ENCODE measurements at regions not wholly inside any gene's neighbourhood (a gene's known extent, or its start where the extent isn't known, plus 50 kb on each side); places are given as distances from the start of the nearest gene placed in this dataset.
"Not testable (repeated sequence)": the region's sequence is repeated elsewhere in the genome, so short reads cannot be mapped to it uniquely, and the experiment has no call there.

- no peak for TF ChIP-seq CTCF (conservative IDR thresholded peaks at IDR 0.05; ENCODE audit: control insufficient read depth, insufficient read depth, low read depth, low read length)
- DNase-seq (ENCODE audit: low read depth) = no peak
- no peak overlapping the region for H3K4me3 ChIP-seq (ENCODE audit: control insufficient read depth, low read depth, low read length)
These were observed 72.6 kb upstream of the RHOBTB1 start for GRCh38 chr10:61016630-61017029.

- no peak for DNase-seq (ENCODE audit: low read depth)
- no peak overlapping the region for H3K4me3 ChIP-seq (ENCODE audit: control insufficient read depth, low read depth, low read length)
- no peak for TF ChIP-seq CTCF (conservative IDR thresholded peaks at IDR 0.05; ENCODE audit: control insufficient read depth, insufficient read depth, low read depth, low read length)
These were observed 72.0 kb upstream of the RHOBTB1 start for GRCh38 chr10:61016007-61016406.

GRCh38 chr10:61010863-61011262 lies 66.9 kb upstream of the RHOBTB1 start:
- DNase-seq (ENCODE audit: low read depth) = no peak
- TF ChIP-seq CTCF (conservative IDR thresholded peaks at IDR 0.05; ENCODE audit: control insufficient read depth, insufficient read depth, low read depth, low read length) = no peak
- no peak overlapping the region for H3K4me3 ChIP-seq (ENCODE audit: control insufficient read depth, low read depth, low read length)

- not testable (repeated sequence) for H3K4me3 ChIP-seq (ENCODE audit: control insufficient read depth, low read depth, low read length); DNase-seq (ENCODE audit: low read depth)
These were observed 59.1 kb upstream of the RHOBTB1 start for GRCh38 chr10:61003069-61003468.

- peak overlapping the region; percentile 10 for H3K4me3 ChIP-seq (ENCODE audit: control insufficient read depth, low read depth, low read length)
- TF ChIP-seq CTCF (conservative IDR thresholded peaks at IDR 0.05; ENCODE audit: control insufficient read depth, insufficient read depth, low read depth, low read length) = no peak
- no peak for DNase-seq (ENCODE audit: low read depth)
These were observed 57.7 kb upstream of the RHOBTB1 start for GRCh38 chr10:61001731-61002122.

GRCh38 chr10:61000769-61001730 lies 57.1 kb upstream of the RHOBTB1 start:
- H3K4me3 ChIP-seq (ENCODE audit: control insufficient read depth, low read depth, low read length) = peak overlapping the region; percentile 44
- DNase-seq (ENCODE audit: low read depth) = peak; percentile 10
- no peak for TF ChIP-seq CTCF (conservative IDR thresholded peaks at IDR 0.05; ENCODE audit: control insufficient read depth, insufficient read depth, low read depth, low read length)

- H3K4me3 ChIP-seq (ENCODE audit: control insufficient read depth, low read depth, low read length) = no peak overlapping the region
- no peak for DNase-seq (ENCODE audit: low read depth)
- no peak for TF ChIP-seq CTCF (conservative IDR thresholded peaks at IDR 0.05; ENCODE audit: control insufficient read depth, insufficient read depth, low read depth, low read length)
These were observed 54.9 kb upstream of the RHOBTB1 start for GRCh38 chr10:60998932-60999331.

All from fibroblast of mammary gland (primary cell).